NT2/D1 (cell line): ENCODE measurements at regions not wholly inside any gene's neighbourhood (a gene's known extent, or its start where the extent isn't known, plus 50 kb on each side); places are given as distances from the start of the nearest gene placed in this dataset.

Source experiments
- SUZ12 ChIP-seq: IDR thresholded peaks from 2 replicates; pipeline ENCODE4 v1.6.1; 2011; ENCODE audit not compliant: insufficient read length, insufficient read depth; ENCODE audit errors: extremely low read depth
- ZNF274 ChIP-seq: IDR thresholded peaks from 2 replicates; pipeline ENCODE4 v1.6.1; 2011; ENCODE audit warnings: mild to moderate bottlenecking, low read depth, low read length

DNA sequence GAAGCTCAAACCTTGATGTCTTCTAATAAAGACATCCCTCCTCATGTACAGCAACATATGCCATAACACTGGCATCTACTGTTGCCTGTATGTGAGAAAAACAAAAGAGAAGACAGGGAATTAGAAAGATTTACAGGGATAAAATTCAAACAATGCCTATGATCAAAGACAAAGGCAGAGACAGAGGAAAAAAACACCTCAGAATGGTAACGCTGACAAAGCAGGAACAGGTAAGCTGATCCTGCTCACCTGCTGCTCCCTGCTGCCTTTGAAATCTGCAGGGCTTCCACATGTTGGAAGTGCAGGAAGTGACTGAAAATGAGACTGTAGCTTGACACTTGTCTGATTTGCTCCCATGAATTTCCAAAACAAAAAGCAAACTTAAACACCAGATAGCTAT, 90.2 kb upstream of the DNAJC10 start:
- TF ChIP-seq SUZ12: no peak
- no peak for TF ChIP-seq ZNF274
